ENCODE measurements at regions not wholly inside any gene's neighbourhood (a gene's known extent, or its start where the extent isn't known, plus 50 kb on each side); places are given as distances from the start of the nearest gene placed in this dataset.

- TF ChIP-seq CTCF (IDR thresholded peaks at IDR 0.05; ENCODE audit: poor library complexity, severe bottlenecking) (no peak), POLR2AphosphoS5 (IDR thresholded peaks at IDR 0.05) (no peak)
Observed at GRCh38 chr15:88990185-88990679, 77.1 kb upstream of the MFGE8 start.
